Activated CD8-positive, alpha-beta T cell treated with anti-CD3 and anti-CD28 coated beads for 36 hours (primary cell): ENCODE measurements at regions not wholly inside any gene's neighbourhood (a gene's known extent, or its start where the extent isn't known, plus 50 kb on each side); places are given as distances from the start of the nearest gene placed in this dataset.

Source experiments
- ATAC-seq: fragments of 200-7000 bp; cut with Tn5 transposase; one replicate; pipeline ENCODE4 v1.10.0; 2021; ENCODE audit warnings: mild to moderate bottlenecking, moderate library complexity
- CTCF ChIA-PET: fragments of 350-600 bp; sonication (Branson Sonifier 250); formaldehyde crosslinking; loops from one replicate; lab custom pipeline; 2021; ENCODE audit warnings: antibody characterized with exemption; lab: Charles Lee
- POLR2A ChIA-PET: fragments of 350-600 bp; sonication (Branson Sonifier 250); formaldehyde crosslinking; loops from one replicate; lab custom pipeline; 2021; ENCODE audit warnings: antibody characterized with exemption; lab: Charles Lee
- DNase-seq: peaks from one replicate; pipeline ENCODE4 v3.0.0-alpha.2; 2020
- H3K27ac Mint-ChIP-seq: one replicate; pipeline ENCODE4 v1.8.0; 2021; ENCODE audit warnings: mild to moderate bottlenecking, mixed read lengths
- H3K27me3 Mint-ChIP-seq: one replicate; pipeline ENCODE4 v1.8.0; 2021; ENCODE audit warnings: mixed read lengths
- H3K36me3 Mint-ChIP-seq: one replicate; pipeline ENCODE4 v1.8.0; 2021; ENCODE audit warnings: low read depth, mixed read lengths
- H3K4me1 Mint-ChIP-seq: one replicate; pipeline ENCODE4 v1.8.0; 2021; ENCODE audit warnings: low read depth, mixed read lengths
- H3K4me3 Mint-ChIP-seq: one replicate; pipeline ENCODE4 v1.8.0; 2021; ENCODE audit warnings: mild to moderate bottlenecking, moderate library complexity, mixed read lengths
- H3K9me3 Mint-ChIP-seq: one replicate; pipeline ENCODE4 v1.8.0; 2021; ENCODE audit warnings: mixed read lengths
- CTCF ChIP-seq: fragments of 200-600 bp; IDR thresholded peaks from one replicate; pipeline ENCODE4 v1.8.0; 2022; ENCODE audit warnings: antibody characterized with exemption, mild to moderate bottlenecking
- intact Hi-C: fragments of 100-400 bp; cut with micrococcal nuclease; formaldehyde crosslinking; loops from one replicate; pipeline ENCODE4 v1.10.0; 2022

- no peak for TF ChIP-seq CTCF
- ATAC-seq (no peak), DNase-seq (no peak)
- Mint-ChIP-seq H3K27ac (no peak overlapping the region), H3K4me1 (no peaks in the 10 kb centered on the region), H3K4me3 (no peak overlapping the region), H3K9me3 (peaks cover 16% of the 10 kb centered on the region), H3K27me3 (no peaks in the 10 kb centered on the region), H3K36me3 (no peaks in the 10 kb centered on the region)
- intact Hi-C loops = no loop called here
- ChIA-PET POLR2A (no interaction called here), CTCF (no interaction called here)
Observed at GRCh38 chr18:29234751-29235150, 1057.8 kb upstream of the CDH2 start.

GRCh38 chr18:29226213-29226612, 1049.3 kb upstream of the CDH2 start:
- ATAC-seq (no peak), DNase-seq (no peak)
- Mint-ChIP-seq H3K4me1 (no peaks in the 10 kb centered on the region), H3K9me3 (peaks cover 9% of the 10 kb centered on the region), H3K27me3 (no peaks in the 10 kb centered on the region), H3K27ac (no peak overlapping the region), H3K4me3 (no peak overlapping the region), H3K36me3 (no peaks in the 10 kb centered on the region)
- CTCF ChIA-PET = no interaction called here
- intact Hi-C loops = no loop called here
- POLR2A ChIA-PET = no interaction called here
- TF ChIP-seq CTCF = no peak

- no peaks in the 10 kb centered on the region for H3K36me3 Mint-ChIP-seq
- ATAC-seq (no peak), DNase-seq (no peak)
- no peaks in the 10 kb centered on the region for H3K4me1 Mint-ChIP-seq
- ChIA-PET CTCF (no interaction called here), POLR2A (no interaction called here)
- TF ChIP-seq CTCF = no peak
- no peaks in the 10 kb centered on the region for H3K27me3 Mint-ChIP-seq
- H3K27ac Mint-ChIP-seq = no peak overlapping the region
- H3K4me3 Mint-ChIP-seq = no peak overlapping the region
- intact Hi-C loops = no loop called here
- H3K9me3 Mint-ChIP-seq = peaks cover 5% of the 10 kb centered on the region
Observed at GRCh38 chr18:29225351-29225750, 1048.4 kb upstream of the CDH2 start.

GRCh38 chr18:29218091-29218490, 1041.2 kb upstream of the CDH2 start:
- no peak for ATAC-seq
- Mint-ChIP-seq H3K36me3 (no peaks in the 10 kb centered on the region), H3K27me3 (no peaks in the 10 kb centered on the region), H3K4me1 (no peaks in the 10 kb centered on the region), H3K27ac (no peak overlapping the region), H3K9me3 (peaks cover 9% of the 10 kb centered on the region), H3K4me3 (no peak overlapping the region)
- no peak for TF ChIP-seq CTCF
- ChIA-PET POLR2A (no interaction called here), CTCF (no interaction called here)
- intact Hi-C loops = no loop called here
- DNase-seq = no peak

- no peaks in the 10 kb centered on the region for H3K27me3 Mint-ChIP-seq
- no peak for DNase-seq
- no peaks in the 10 kb centered on the region for H3K36me3 Mint-ChIP-seq
- H3K9me3 Mint-ChIP-seq = peaks cover 9% of the 10 kb centered on the region
- no peak overlapping the region for H3K27ac Mint-ChIP-seq
- intact Hi-C loops = no loop called here
- POLR2A ChIA-PET = no interaction called here
- H3K4me3 Mint-ChIP-seq = no peak overlapping the region
- TF ChIP-seq CTCF = no peak
- no peak for ATAC-seq
- CTCF ChIA-PET = no interaction called here
- H3K4me1 Mint-ChIP-seq = no peaks in the 10 kb centered on the region
Observed at GRCh38 chr18:29217124-29217915, 1040.4 kb upstream of the CDH2 start.
